ENCODE measurements at regions not wholly inside any gene's neighbourhood (a gene's known extent, or its start where the extent isn't known, plus 50 kb on each side); places are given as distances from the start of the nearest gene placed in this dataset.
"Not testable (repeated sequence)": the region's sequence is repeated elsewhere in the genome, so short reads cannot be mapped to it uniquely, and the experiment has no call there.

DNA sequence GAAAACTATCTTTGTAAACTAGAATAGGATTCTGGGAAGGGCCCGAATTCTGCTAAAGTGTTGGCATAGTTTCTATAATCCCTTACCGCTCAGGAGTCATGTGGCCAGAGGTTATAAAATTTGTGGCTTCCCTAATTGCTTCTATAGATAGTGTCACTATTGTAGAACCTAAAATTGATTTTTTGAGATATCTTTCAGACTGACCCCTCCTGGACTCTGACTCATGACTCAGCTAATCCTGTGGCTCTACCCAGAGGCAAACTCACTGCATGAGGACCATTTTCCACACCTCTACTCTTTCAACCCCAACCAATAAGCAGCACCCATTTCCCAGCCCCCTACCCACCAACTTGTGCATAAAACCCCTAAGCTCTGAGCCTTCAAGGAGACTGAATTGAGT lies 61.8 kb upstream of the PRSS23 start:
- H3K27ac Mint-ChIP-seq = no peak overlapping the region
- H3K4me1 Mint-ChIP-seq = peaks cover 43% of the 10 kb centered on the region
- H3K9me3 Mint-ChIP-seq = peaks cover 1% of the 10 kb centered on the region
- no peak overlapping the region for H3K4me3 Mint-ChIP-seq
- no peaks in the 10 kb centered on the region for H3K36me3 Mint-ChIP-seq
- TF ChIP-seq, protein P1, sequence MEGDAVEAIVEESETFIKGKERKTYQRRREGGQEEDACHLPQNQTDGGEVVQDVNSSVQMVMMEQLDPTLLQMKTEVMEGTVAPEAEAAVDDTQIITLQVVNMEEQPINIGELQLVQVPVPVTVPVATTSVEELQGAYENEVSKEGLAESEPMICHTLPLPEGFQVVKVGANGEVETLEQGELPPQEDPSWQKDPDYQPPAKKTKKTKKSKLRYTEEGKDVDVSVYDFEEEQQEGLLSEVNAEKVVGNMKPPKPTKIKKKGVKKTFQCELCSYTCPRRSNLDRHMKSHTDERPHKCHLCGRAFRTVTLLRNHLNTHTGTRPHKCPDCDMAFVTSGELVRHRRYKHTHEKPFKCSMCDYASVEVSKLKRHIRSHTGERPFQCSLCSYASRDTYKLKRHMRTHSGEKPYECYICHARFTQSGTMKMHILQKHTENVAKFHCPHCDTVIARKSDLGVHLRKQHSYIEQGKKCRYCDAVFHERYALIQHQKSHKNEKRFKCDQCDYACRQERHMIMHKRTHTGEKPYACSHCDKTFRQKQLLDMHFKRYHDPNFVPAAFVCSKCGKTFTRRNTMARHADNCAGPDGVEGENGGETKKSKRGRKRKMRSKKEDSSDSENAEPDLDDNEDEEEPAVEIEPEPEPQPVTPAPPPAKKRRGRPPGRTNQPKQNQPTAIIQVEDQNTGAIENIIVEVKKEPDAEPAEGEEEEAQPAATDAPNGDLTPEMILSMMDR (IDR thresholded peaks at IDR 0.05; ENCODE audit: unreplicated experiment) = no peak
- DNase-seq (ENCODE audit: low spot score in 2 of 2, unreplicated experiment in 2 of 2) = no peak
- H3K27me3 Mint-ChIP-seq (ENCODE audit: low read depth) = peaks cover 3% of the 10 kb centered on the region

DNA sequence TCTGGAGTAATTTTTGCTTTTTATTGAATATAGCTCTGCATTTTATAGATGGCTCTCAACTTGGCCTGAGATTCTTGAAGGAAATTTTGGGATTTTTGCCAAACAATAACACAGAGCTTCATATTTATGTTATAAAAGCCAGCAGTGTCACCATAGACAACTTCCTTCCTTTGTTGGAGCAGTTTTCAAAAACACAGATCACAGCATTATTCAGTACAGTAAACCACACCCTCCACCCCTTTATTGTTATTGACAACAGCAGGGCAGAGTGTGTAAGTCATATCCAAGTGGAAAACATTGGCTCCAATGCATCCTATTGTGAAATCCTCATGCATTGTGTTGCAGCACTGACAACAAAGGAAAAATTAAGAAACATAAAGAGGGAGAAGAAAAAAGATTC lies 62.6 kb upstream of the PRSS23 start:
- TF ChIP-seq, protein P1 (IDR thresholded peaks at IDR 0.05; ENCODE audit: unreplicated experiment) = no peak
- Mint-ChIP-seq H3K27ac (peak overlapping the region; percentile 25), H3K4me1 (peaks cover 43% of the 10 kb centered on the region), H3K36me3 (no peaks in the 10 kb centered on the region), H3K4me3 (no peak overlapping the region), H3K9me3 (peaks cover 3% of the 10 kb centered on the region), H3K27me3 (ENCODE audit: low read depth) (peaks cover 3% of the 10 kb centered on the region)
- no peak for DNase-seq (ENCODE audit: low spot score in 2 of 2, unreplicated experiment in 2 of 2)

DNA sequence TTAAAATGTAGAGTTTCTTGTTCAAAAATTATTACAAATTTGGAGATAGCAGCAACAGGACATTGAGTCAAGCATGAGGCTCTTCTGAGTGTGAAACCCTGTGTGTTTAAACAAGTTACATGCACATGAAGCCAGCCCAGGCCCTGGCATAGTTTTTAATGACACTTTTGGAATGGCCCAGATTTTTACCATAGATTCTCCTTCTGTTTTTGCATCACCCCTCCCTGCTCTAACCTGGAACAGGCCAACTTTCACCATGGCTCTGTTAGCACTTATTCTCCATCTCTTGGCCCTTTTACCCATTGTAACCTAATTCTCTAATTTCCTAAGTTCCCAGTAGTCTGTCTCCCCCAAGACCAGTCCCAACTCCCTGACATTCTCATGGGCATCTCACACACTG lies 63.1 kb upstream of the PRSS23 start:
- Mint-ChIP-seq H3K27me3 (ENCODE audit: low read depth) (peaks cover 1% of the 10 kb centered on the region), H3K27ac (peak overlapping the region; percentile 36), H3K4me1 (peaks cover 43% of the 10 kb centered on the region), H3K4me3 (no peak overlapping the region), H3K36me3 (no peaks in the 10 kb centered on the region), H3K9me3 (peaks cover 3% of the 10 kb centered on the region)
- no peak for DNase-seq (ENCODE audit: low spot score in 2 of 2, unreplicated experiment in 2 of 2)
- TF ChIP-seq, protein P1 (IDR thresholded peaks at IDR 0.05; ENCODE audit: unreplicated experiment) = no peak

DNA sequence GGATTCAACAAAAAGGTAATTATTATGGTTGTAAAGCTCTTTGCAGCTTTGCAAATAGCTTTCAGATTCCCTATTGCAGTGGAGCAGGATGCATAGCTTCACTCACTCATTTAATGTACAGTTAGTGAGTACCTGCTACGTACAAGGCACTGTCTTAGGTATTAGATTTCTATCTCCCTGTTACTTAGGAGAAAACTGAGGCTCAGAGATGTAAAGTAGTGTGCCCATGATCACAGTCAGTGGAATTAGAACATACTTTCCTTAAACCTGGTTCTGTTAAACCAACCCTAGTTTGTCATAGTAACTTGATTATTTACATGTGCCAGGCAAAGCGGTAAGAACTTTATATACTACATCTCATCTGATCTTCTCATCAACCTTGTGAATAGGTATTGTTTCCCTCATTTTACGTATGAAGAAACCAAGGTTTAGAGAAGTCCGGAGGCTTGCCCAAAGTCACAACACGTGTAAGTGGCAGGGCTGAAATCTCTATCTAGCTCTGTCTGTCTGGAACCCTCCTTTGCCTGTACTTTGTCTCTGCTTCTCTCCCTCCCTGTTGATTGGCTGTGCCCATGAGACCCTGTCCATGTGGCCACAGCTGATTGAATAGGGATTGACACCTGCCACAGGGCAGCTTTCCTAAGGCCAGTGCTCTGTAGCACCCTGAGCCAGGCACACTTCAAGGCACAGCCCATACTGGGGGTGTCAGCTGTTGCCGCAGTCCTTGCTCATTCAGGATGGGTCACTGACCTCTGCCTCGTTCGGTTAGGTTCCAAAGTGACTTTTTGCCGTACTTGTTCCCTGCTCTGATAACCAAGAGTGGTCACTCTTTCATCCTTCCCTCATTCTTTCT lies 63.8 kb upstream of the PRSS23 start:
- Mint-ChIP-seq H3K9me3 (peaks cover 3% of the 10 kb centered on the region), H3K4me1 (peaks cover 39% of the 10 kb centered on the region), H3K27ac (no peak overlapping the region), H3K27me3 (ENCODE audit: low read depth) (no peaks in the 10 kb centered on the region), H3K36me3 (no peaks in the 10 kb centered on the region), H3K4me3 (no peak overlapping the region)
- TF ChIP-seq, protein P1 (IDR thresholded peaks at IDR 0.05; ENCODE audit: unreplicated experiment) = no peak
- no peak for DNase-seq (ENCODE audit: low spot score in 2 of 2, unreplicated experiment in 2 of 2)

DNA sequence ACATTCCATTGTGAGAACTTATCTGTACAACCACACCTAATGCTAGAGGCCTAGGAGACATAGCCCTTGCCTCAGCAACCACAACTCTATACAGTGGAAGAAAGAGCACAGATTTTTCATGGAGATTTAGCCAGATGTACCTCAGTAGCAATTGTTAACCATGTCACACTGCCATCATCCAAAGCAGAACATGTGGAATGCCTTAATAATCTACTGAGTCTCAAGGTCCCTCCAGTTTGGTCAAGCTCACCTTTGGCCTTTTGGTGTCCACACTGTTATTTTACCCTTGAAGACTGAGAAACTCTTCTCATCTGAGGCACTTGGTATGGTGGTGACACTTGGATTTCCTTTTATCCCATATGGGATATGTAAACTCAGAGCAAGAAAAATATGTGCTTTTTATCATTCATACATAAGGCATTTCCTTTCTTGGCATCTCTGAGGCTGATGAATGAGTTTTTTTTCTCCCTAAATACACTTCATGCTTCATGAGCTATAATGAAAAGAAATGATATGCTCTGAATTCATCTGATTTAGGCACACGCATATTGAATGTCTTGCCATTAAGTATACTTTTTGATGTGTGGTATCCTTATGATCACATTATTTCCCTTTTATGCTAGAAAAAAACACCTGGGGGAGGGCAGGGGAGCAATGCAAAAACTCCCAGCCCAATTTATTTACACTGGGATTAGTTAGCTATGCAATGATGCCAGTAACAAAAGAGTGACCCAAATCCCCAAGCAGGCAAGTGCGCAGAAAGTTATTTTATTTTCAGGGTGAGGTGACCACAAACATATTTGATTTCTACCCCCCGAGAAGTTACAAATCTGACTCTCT lies 63.3 kb upstream of the ME3 start:
- Mint-ChIP-seq H3K4me3 (no peak overlapping the region), H3K36me3 (peaks cover 2% of the 10 kb centered on the region), H3K4me1 (peaks cover 31% of the 10 kb centered on the region), H3K27me3 (ENCODE audit: low read depth) (no peaks in the 10 kb centered on the region), H3K9me3 (peaks cover 7% of the 10 kb centered on the region), H3K27ac (no peak overlapping the region)
- no peak for DNase-seq (ENCODE audit: low spot score in 2 of 2, unreplicated experiment in 2 of 2)
- TF ChIP-seq, protein P1 (IDR thresholded peaks at IDR 0.05; ENCODE audit: unreplicated experiment) = no peak

DNA sequence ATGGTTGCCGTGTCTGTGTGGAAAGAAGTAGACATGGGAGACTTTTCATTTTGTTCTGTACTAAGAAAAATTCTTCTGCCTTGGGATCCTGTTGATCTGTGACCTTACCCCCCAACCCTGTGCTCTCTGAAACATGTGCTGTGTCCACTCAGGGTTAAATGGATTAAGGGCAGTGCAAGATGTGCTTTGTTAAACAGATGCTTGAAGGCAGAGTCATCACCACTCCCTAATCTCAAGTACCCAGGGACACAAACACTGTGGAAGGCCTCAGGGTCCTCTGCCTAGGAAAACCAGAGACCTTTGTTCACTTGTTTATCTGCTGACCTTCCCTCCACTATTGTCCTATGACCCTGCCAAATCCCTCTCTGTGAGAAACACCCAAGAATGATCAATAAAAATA lies 60.3 kb upstream of the ME3 start:
- DNase-seq (ENCODE audit: low spot score in 2 of 2, unreplicated experiment in 2 of 2); H3K27me3 Mint-ChIP-seq (ENCODE audit: low read depth); H3K36me3 Mint-ChIP-seq; H3K4me3 Mint-ChIP-seq; H3K27ac Mint-ChIP-seq: not testable (repeated sequence)
- H3K9me3 Mint-ChIP-seq = peaks cover 14% of the 10 kb centered on the region
- peaks cover 22% of the 10 kb centered on the region for H3K4me1 Mint-ChIP-seq

DNA sequence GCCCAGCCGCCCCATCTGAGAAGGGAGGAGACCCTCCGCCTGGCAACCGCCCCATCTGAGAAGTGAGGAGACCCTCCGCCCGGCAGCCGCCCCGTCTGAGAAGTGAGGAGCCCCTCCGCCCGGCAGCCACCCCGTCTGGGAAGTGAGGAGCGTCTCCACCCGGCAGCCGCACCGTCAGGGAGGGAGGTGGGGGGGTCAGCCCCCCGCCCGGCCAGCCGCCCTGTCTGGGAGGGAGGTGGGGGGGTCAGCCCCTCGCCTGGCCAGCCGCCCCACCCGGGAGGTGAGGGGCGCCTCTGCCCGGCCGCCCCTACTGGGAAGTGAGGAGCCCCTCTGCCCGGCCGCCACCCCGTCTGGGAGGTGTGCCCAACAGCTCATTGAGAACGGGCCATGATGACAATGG lies 59.9 kb upstream of the ME3 start:
- H3K36me3 Mint-ChIP-seq; H3K4me3 Mint-ChIP-seq; H3K27ac Mint-ChIP-seq; DNase-seq (ENCODE audit: low spot score in 2 of 2, unreplicated experiment in 2 of 2); H3K27me3 Mint-ChIP-seq (ENCODE audit: low read depth): not testable (repeated sequence)
- Mint-ChIP-seq H3K9me3 (peaks cover 14% of the 10 kb centered on the region), H3K4me1 (peaks cover 19% of the 10 kb centered on the region)

DNA sequence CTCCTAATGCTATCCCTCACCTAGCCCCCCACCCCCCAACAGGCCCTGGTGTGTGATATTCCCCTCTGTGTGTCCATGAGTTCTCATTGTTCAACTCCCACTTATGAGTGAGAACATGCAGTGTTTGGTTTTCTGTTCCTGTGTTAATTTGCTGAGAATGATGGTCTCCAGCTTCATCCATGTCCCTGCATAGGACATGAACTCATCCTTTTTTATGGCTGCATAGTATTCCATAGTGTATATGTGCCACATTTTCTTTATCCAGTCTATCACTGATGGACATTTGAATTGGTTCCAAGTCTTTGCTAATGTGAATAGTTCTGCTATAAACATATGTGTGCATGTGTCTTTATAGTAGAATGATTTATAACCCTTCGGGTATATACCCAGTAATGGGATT lies 57.2 kb upstream of the ME3 start:
- peaks cover 13% of the 10 kb centered on the region for H3K4me1 Mint-ChIP-seq
- H3K36me3 Mint-ChIP-seq; H3K27ac Mint-ChIP-seq; H3K4me3 Mint-ChIP-seq; DNase-seq (ENCODE audit: low spot score in 2 of 2, unreplicated experiment in 2 of 2); H3K27me3 Mint-ChIP-seq (ENCODE audit: low read depth): not testable (repeated sequence)
- H3K9me3 Mint-ChIP-seq = peaks cover 18% of the 10 kb centered on the region
